HUES64 (cell line): ENCODE measurements at regions not wholly inside any gene's neighbourhood (a gene's known extent, or its start where the extent isn't known, plus 50 kb on each side); places are given as distances from the start of the nearest gene placed in this dataset.
A peak's percentile ranks its signal among the peaks of the same experiment; 100 is the strongest.
"Not testable (repeated sequence)": the region's sequence is repeated elsewhere in the genome, so short reads cannot be mapped to it uniquely, and the experiment has no call there.

ENCODE experiments used
- H3K27ac ChIP-seq: 2 replicates; pipeline ENCODE4 v1.7.0; 2013; ENCODE audit warnings: low read depth, low read length, inconsistent platforms
- H3K27me3 ChIP-seq: 2 replicates; pipeline ENCODE4 v1.6.1; 2013; ENCODE audit warnings: mild to moderate bottlenecking, low read length; ENCODE audit not compliant: insufficient read depth
- H3K36me3 ChIP-seq: 2 replicates; pipeline ENCODE4 v1.6.1; 2013; ENCODE audit warnings: mild to moderate bottlenecking, low read length; ENCODE audit not compliant: insufficient read depth
- H3K4me1 ChIP-seq: 2 replicates; pipeline ENCODE4 v1.6.1; 2013; ENCODE audit warnings: mild to moderate bottlenecking, low read length, moderate library complexity; ENCODE audit not compliant: insufficient read depth
- H3K4me3 ChIP-seq: 2 replicates; pipeline ENCODE4 v1.5.1; 2013; ENCODE audit warnings: mild to moderate bottlenecking, low read length, moderate library complexity
- H3K9ac ChIP-seq: 2 replicates; pipeline ENCODE4 v1.6.1; 2013; ENCODE audit warnings: mild to moderate bottlenecking, low read depth, low read length
- H3K9me3 ChIP-seq: 2 replicates; pipeline ENCODE4 v1.6.1; 2013; ENCODE audit warnings: low read depth, low read length; ENCODE audit not compliant: insufficient read depth
- WGBS: fragments of 150-250, 120-280 bp; methylation state at CpG from one replicate; pipeline ENCODE4 v1.1.7; 2013; ENCODE audit warnings: missing lambda C conversion rate; 5-methylcytosine and 5-hydroxymethylcytosine counted together

GRCh38 chr1:121573881-121574504, 389.2 kb downstream of the SRGAP2C start:
- H3K27ac ChIP-seq, H3K36me3 ChIP-seq, H3K4me3 ChIP-seq, H3K9ac ChIP-seq, H3K4me1 ChIP-seq, H3K27me3 ChIP-seq: not testable (repeated sequence)
- H3K9me3 ChIP-seq: peaks cover 10% of the 10 kb centered on the region; the same call in 1 of the 2 replicates
- WGBS: 96% methylated on average over 10 of the region's 11 CpGs

DNA sequence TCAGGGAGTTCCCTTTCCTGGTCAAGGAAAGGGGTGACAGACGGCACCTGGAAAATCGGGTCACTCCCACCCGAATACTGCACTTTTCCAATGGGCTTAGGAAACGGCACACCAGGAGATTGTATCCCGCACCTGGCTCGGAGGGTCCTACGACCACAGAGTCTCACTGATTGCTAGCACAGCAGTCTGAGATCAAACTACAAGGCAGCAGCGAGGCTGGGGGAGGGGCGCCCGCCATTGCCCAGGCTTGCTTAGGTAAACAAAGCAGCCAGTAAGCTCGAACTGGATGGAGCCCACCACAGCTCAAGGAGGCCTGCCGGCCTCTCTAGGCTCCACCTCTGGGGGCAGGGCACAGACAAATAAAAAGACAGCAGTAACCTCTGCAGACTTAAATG, 389.7 kb downstream of the SRGAP2C start:
- H3K36me3 ChIP-seq, H3K27me3 ChIP-seq, H3K4me3 ChIP-seq, H3K9ac ChIP-seq, H3K27ac ChIP-seq, H3K4me1 ChIP-seq: not testable (repeated sequence)
- WGBS: 95% methylated on average over 12 of the region's 12 CpGs
- peaks cover 10% of the 10 kb centered on the region; the same call in 1 of the 2 replicates for H3K9me3 ChIP-seq

- not testable (repeated sequence) for H3K9ac ChIP-seq, H3K9me3 ChIP-seq, H3K4me3 ChIP-seq, H3K27ac ChIP-seq, H3K27me3 ChIP-seq, H3K36me3 ChIP-seq
- H3K4me1 ChIP-seq: peaks cover 15% of the 10 kb centered on the region
Observed at GRCh38 chr1:121582898-121583297, 398.1 kb downstream of the SRGAP2C start.

- peak overlapping the region; percentile 45; the same call in 1 of the 2 replicates for H3K9ac ChIP-seq
- no peak overlapping the region for H3K4me3 ChIP-seq
- H3K27me3 ChIP-seq: no peaks in the 10 kb centered on the region
- H3K36me3 ChIP-seq: no peaks in the 10 kb centered on the region
- peak overlapping the region; percentile 65 for H3K27ac ChIP-seq
- H3K4me1 ChIP-seq: peaks cover 15% of the 10 kb centered on the region
- 71% methylated on average over 15 of the region's 15 CpGs for WGBS
- H3K9me3 ChIP-seq: no peaks in the 10 kb centered on the region
Observed at GRCh38 chr1:121586369-121587229, 401.8 kb downstream of the SRGAP2C start.

DNA sequence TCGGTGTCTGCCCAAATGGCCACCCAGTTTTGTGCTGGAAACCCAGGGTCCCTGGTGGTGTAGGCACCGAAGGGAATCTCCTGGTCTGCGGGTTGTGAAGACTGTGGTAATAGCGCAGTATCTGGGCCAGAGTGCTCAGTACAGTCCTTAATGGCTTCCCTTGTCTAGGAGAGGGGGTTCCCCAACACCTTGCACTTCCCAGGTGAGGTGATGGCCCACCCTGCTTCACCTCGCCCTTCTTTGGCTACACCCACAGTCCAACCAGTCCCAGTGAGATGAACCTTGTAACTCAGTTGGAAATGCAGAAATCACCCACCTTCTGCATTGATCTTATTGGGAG, 402.4 kb downstream of the SRGAP2C start:
- H3K36me3 ChIP-seq: no peaks in the 10 kb centered on the region
- H3K4me3 ChIP-seq: no peak overlapping the region
- H3K27ac ChIP-seq: peak overlapping the region; percentile 65
- 91% methylated on average over 5 of the region's 5 CpGs for WGBS
- H3K27me3 ChIP-seq: no peaks in the 10 kb centered on the region
- no peaks in the 10 kb centered on the region for H3K9me3 ChIP-seq
- peak overlapping the region; percentile 45; the same call in 1 of the 2 replicates for H3K9ac ChIP-seq
- H3K4me1 ChIP-seq: peaks cover 15% of the 10 kb centered on the region

DNA sequence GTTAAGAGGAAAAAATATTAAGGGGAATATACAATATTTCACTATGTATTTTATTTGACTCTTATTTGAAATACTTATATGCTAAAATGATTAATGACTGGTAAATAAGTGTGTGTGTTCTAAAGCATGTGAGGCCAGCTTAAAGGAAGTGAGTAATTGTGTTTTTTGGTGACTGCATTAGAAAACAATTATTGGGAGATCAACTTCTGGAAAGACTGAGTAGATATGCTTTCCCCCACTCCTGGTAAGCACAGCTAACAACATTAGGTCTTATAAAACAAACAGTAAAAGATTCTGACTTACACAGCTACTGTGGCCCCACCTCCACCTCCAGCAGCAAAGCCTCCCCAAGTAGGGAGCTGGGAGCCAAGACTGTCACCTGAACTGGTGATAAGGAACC, 403.0 kb downstream of the SRGAP2C start:
- H3K36me3 ChIP-seq: no peaks in the 10 kb centered on the region
- no peak overlapping the region for H3K4me3 ChIP-seq
- no peaks in the 10 kb centered on the region for H3K27me3 ChIP-seq
- peaks cover 15% of the 10 kb centered on the region for H3K4me1 ChIP-seq
- no peaks in the 10 kb centered on the region for H3K9me3 ChIP-seq
- no peak overlapping the region for H3K27ac ChIP-seq
- no peak overlapping the region for H3K9ac ChIP-seq

DNA sequence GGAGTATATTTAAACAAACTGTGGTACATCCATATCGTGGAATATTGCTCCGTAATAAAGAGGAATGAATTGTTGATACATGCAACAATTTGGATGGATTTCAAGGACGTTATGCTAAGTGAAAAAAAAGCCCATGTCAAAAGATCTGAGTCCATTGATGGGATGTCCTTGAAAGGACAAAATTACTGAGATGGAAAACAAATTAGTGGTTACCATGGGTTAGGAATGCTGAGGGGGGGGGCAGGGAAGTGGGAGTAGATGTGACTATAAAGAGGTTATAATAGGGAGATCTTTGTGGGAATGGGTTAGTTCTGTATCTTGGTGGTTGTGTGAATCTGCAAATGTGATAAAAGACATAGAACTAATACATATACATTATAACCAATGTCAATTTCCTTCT, 409.3 kb downstream of the SRGAP2C start:
- H3K36me3 ChIP-seq: no peaks in the 10 kb centered on the region
- H3K4me1 ChIP-seq: no peaks in the 10 kb centered on the region
- H3K4me3 ChIP-seq: no peak overlapping the region
- no peaks in the 10 kb centered on the region for H3K27me3 ChIP-seq
- no peak overlapping the region for H3K27ac ChIP-seq
- WGBS: 95% methylated on average over 3 of the region's 3 CpGs
- no peak overlapping the region for H3K9ac ChIP-seq
- no peaks in the 10 kb centered on the region for H3K9me3 ChIP-seq

- Histone ChIP-seq H3K27ac (no peak overlapping the region), H3K9me3 (no peaks in the 10 kb centered on the region), H3K4me3 (no peak overlapping the region), H3K27me3 (no peaks in the 10 kb centered on the region), H3K36me3 (no peaks in the 10 kb centered on the region), H3K4me1 (no peaks in the 10 kb centered on the region), H3K9ac (no peak overlapping the region)
Observed at GRCh38 chr1:121595089-121595488, 410.3 kb downstream of the SRGAP2C start.

DNA sequence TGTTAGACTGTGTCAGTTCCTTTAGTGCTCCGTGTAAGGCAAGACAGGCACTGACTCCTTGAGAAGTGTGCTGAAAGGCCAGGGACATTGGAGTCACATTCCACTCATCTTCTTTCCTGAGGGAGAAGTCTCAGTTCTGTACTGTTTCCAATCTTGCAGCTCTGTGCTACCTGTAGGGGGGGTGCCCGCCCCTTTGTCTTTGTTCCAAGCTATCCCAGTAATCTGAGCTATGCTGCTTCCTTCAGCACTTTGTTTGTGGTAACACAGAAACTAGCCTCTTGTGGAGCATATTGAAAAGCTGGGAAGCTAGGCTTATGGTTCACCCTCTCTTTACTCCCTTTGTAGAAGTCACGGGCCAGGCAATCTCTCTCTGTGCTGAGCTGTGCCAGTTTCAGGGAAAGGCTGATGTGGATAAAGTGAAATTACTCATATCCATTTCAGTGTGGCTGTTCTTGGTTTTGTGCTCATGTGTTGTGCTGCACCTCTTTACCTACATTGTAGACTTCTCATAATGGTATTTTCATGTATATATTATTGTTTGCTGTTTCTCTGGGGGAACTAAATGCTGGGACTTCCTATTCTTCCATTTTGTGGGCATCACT, 420.2 kb downstream of the SRGAP2C start:
- WGBS: no CpG with 5 or more reads among the region's 3 CpGs
- H3K36me3 ChIP-seq, H3K27me3 ChIP-seq, H3K27ac ChIP-seq, H3K9me3 ChIP-seq, H3K9ac ChIP-seq, H3K4me1 ChIP-seq, H3K4me3 ChIP-seq: not testable (repeated sequence)

DNA sequence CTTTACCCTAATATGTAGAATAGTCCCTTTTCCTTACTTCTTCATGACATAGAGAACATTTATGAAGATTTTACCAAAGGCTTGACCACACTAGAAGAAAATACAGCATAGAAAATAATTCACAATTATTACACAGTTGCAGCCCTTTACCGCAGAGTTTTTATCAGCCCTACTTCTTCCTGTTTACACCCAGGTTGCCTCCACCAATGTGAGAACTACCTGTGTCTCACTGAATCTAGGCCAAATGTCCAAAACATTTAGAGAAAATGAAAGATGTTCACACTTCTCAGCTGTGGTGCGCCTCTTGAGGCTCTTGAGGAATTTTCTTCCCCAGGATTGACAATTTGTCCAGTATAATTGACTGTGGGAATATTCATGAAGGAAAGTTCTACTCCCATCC, 422.7 kb downstream of the SRGAP2C start:
- H3K9me3 ChIP-seq, H3K9ac ChIP-seq, H3K27me3 ChIP-seq, H3K4me3 ChIP-seq, H3K4me1 ChIP-seq, H3K36me3 ChIP-seq, H3K27ac ChIP-seq: not testable (repeated sequence)
- WGBS: no CpG with 5 or more reads among the region's 2 CpGs
